ENCODE measurements at regions not wholly inside any gene's neighbourhood (a gene's known extent, or its start where the extent isn't known, plus 50 kb on each side); places are given as distances from the start of the nearest gene placed in this dataset.

GRCh38 chr4:17426222-17426621 lies 85.7 kb downstream of the QDPR start:
- DNase-seq (ENCODE audit: low read depth in 2 of 2) = no peak
- no peaks in the 10 kb centered on the region for H3K4me1 ChIP-seq (ENCODE audit: control insufficient read depth, extremely low read depth, insufficient read depth, low read length)
- no peak overlapping the region for H3K4me3 ChIP-seq (replicated peaks in 1 of 4; ENCODE audit: control extremely low read depth in 1 of 4, insufficient read depth in 1 of 4, low read depth in 3 of 4, low read length in 4 of 4)
- H3K27me3 ChIP-seq (ENCODE audit: control insufficient read depth, insufficient read depth, low read length) = no peaks in the 10 kb centered on the region
- H3K27ac ChIP-seq (ENCODE audit: insufficient read depth, low read length) = no peak overlapping the region
- no peak overlapping the region for H3K9ac ChIP-seq (ENCODE audit: insufficient read depth, low read length)
- H2AFZ ChIP-seq (ENCODE audit: low read length) = no peak overlapping the region
- H3K79me2 ChIP-seq (ENCODE audit: control insufficient read depth, insufficient read depth, low read length) = no peaks in the 10 kb centered on the region
- H3K36me3 ChIP-seq (ENCODE audit: control insufficient read depth, insufficient read depth, low read length) = no peaks in the 10 kb centered on the region
- no peak overlapping the region for H3K4me2 ChIP-seq (ENCODE audit: extremely low read depth, insufficient read depth, low read length)
- no peaks in the 10 kb centered on the region for H3K9me3 ChIP-seq (ENCODE audit: control insufficient read depth, insufficient read depth, low read depth, low read length)
- no peaks in the 10 kb centered on the region for H4K20me1 ChIP-seq (ENCODE audit: control insufficient read depth, extremely low read depth, insufficient read depth, low read length)
- TF ChIP-seq EZH2 (IDR thresholded peaks at IDR 0.05; ENCODE audit: low read length, missing control alignments) (no peak), CTCF (conservative IDR thresholded peaks at IDR 0.05 in 1 of 2, IDR thresholded peaks at IDR 0.05 in 1 of 2; ENCODE audit: low read depth in 1 of 2, low read length in 2 of 2) (no peak)

GRCh38 chr4:17418010-17418409 lies 93.9 kb downstream of the QDPR start:
- no peaks in the 10 kb centered on the region for H4K20me1 ChIP-seq (ENCODE audit: control insufficient read depth, extremely low read depth, insufficient read depth, low read length)
- no peaks in the 10 kb centered on the region for H3K4me1 ChIP-seq (ENCODE audit: control insufficient read depth, extremely low read depth, insufficient read depth, low read length)
- no peak overlapping the region for H2AFZ ChIP-seq (ENCODE audit: low read length)
- no peak overlapping the region for H3K9ac ChIP-seq (ENCODE audit: insufficient read depth, low read length)
- H3K27ac ChIP-seq (ENCODE audit: insufficient read depth, low read length) = no peak overlapping the region
- no peak overlapping the region for H3K4me3 ChIP-seq (replicated peaks in 1 of 4; ENCODE audit: control extremely low read depth in 1 of 4, insufficient read depth in 1 of 4, low read depth in 3 of 4, low read length in 4 of 4)
- no peaks in the 10 kb centered on the region for H3K79me2 ChIP-seq (ENCODE audit: control insufficient read depth, insufficient read depth, low read length)
- TF ChIP-seq EZH2 (IDR thresholded peaks at IDR 0.05; ENCODE audit: low read length, missing control alignments) = no peak
- no peak for TF ChIP-seq CTCF (conservative IDR thresholded peaks at IDR 0.05 in 1 of 2, IDR thresholded peaks at IDR 0.05 in 1 of 2; ENCODE audit: low read depth in 1 of 2, low read length in 2 of 2)
- H3K4me2 ChIP-seq (ENCODE audit: extremely low read depth, insufficient read depth, low read length) = no peak overlapping the region
- H3K36me3 ChIP-seq (ENCODE audit: control insufficient read depth, insufficient read depth, low read length) = no peaks in the 10 kb centered on the region
- no peak for DNase-seq (ENCODE audit: low read depth in 2 of 2)
- no peaks in the 10 kb centered on the region for H3K27me3 ChIP-seq (ENCODE audit: control insufficient read depth, insufficient read depth, low read length)
- no peaks in the 10 kb centered on the region for H3K9me3 ChIP-seq (ENCODE audit: control insufficient read depth, insufficient read depth, low read depth, low read length)

- no peak for DNase-seq (ENCODE audit: low read depth in 2 of 2)
- Histone ChIP-seq H3K4me2 (ENCODE audit: extremely low read depth, insufficient read depth, low read length) (no peak overlapping the region), H3K79me2 (ENCODE audit: control insufficient read depth, insufficient read depth, low read length) (no peaks in the 10 kb centered on the region), H3K9me3 (ENCODE audit: control insufficient read depth, insufficient read depth, low read depth, low read length) (no peaks in the 10 kb centered on the region), H3K4me1 (ENCODE audit: control insufficient read depth, extremely low read depth, insufficient read depth, low read length) (no peaks in the 10 kb centered on the region), H4K20me1 (ENCODE audit: control insufficient read depth, extremely low read depth, insufficient read depth, low read length) (no peaks in the 10 kb centered on the region), H3K9ac (ENCODE audit: insufficient read depth, low read length) (no peak overlapping the region), H3K27me3 (ENCODE audit: control insufficient read depth, insufficient read depth, low read length) (no peaks in the 10 kb centered on the region), H3K4me3 (replicated peaks in 1 of 4; ENCODE audit: control extremely low read depth in 1 of 4, insufficient read depth in 1 of 4, low read depth in 3 of 4, low read length in 4 of 4) (no peak overlapping the region), H2AFZ (ENCODE audit: low read length) (no peak overlapping the region), H3K27ac (ENCODE audit: insufficient read depth, low read length) (no peak overlapping the region), H3K36me3 (ENCODE audit: control insufficient read depth, insufficient read depth, low read length) (no peaks in the 10 kb centered on the region)
- TF ChIP-seq CTCF (conservative IDR thresholded peaks at IDR 0.05 in 1 of 2, IDR thresholded peaks at IDR 0.05 in 1 of 2; ENCODE audit: low read depth in 1 of 2, low read length in 2 of 2) = no peak
Measured at GRCh38 chr4:17414392-17414791, 97.5 kb downstream of the QDPR start.
